ENCODE measurements at regions not wholly inside any gene's neighbourhood (a gene's known extent, or its start where the extent isn't known, plus 50 kb on each side); places are given as distances from the start of the nearest gene placed in this dataset.

DNA sequence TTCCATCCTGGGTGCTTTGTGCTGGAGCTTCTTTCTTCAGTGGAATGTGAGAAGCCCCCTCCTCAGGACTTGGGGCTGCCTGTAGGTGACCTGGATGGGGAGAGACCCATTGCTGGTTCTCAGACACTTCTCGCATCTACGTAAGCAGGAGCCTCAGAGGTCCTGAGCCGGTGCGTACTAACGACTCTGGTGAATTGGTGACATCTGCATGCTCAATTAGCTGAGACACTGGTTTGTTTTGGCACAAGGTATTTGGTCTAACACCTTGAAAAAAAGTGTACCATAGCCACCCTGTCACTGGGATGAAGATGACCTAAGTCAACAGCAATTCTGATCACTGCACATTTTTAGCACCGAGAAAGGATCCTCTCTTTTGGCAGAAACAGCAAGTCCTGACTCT, 57.7 kb downstream of the LRRC30 start:
- DNase-seq (ENCODE audit: low spot score), result no peak

DNA sequence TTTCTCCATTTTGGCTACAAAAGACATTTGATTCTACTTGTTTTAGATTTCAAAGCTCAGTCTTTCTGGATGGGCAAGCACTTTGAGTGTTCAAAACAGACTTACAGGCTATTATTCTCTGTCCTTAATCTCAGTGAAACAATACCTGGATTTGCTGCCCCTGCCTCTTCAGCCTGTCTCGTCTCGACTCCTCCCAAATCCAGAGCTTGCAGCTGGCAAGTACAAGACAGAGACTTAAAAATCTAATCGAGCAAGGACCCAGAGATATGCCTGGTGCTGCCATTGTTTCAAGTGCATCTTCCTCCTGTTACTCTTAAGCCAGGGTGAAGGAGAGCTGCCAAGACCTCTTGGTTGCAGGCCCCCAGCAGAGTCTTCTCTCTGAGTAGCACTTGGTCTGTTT, 59.2 kb downstream of the LRRC30 start:
- DNase-seq (ENCODE audit: low spot score), result no peak

DNA sequence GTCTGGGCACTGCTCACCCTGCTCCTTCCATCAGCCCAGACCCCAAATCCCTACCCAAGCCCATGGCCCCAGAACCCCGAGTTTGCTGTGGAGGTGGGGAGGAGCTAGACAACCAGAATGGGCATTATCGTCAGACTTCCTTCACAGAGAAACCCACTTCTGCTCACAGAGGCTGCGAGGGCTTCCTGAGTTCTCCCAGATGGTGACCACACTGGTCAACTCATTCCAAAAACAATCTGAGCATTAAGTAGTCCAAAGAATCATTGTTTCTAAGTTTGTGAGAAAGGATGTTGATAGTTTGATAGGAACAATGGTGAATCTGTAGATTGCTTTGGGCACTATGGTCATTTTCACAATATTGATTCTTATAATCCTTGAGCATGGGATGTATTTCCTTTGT, 60.2 kb downstream of the LRRC30 start:
- no peak for DNase-seq (ENCODE audit: low spot score)

DNA sequence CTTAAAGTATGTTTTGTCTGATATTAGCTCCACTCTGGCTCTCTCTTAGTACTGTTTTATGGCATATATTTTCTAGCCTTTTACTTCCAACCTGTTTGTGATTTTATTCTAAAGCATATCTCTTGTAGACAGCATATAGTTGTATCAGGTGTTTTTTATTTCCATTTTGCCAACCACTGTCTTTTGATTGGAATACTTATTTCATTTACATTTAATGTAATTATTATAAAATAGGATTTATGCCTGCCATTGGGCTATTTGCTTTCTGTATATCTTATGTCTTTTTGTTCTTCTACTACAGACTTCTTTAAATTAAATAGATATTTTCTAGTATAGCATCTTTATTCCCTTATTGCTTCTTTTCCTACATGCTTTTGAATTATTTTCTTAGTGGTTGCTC, 67.3 kb downstream of the LRRC30 start:
- DNase-seq (ENCODE audit: low spot score), result no peak

DNA sequence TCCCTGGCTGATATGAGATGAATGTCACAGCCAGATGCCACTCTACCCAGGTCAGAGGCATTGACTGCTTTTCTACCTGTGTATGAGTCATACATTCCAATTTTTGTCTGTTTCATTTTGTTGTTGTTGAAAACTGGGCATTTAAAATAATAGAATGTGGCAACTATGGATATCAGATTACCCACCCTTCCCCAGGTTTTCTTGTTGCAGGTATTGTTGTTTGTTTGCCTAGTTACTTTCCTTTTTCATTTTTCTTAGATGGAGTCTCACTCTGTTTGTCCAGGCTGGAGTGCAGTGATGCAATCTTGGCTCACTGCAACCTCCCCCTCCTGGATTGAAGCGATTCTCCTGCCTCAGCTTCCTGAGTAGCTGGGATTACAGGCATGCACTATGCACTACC, 70.2 kb downstream of the LRRC30 start:
- no peak for DNase-seq (ENCODE audit: low spot score)

DNA sequence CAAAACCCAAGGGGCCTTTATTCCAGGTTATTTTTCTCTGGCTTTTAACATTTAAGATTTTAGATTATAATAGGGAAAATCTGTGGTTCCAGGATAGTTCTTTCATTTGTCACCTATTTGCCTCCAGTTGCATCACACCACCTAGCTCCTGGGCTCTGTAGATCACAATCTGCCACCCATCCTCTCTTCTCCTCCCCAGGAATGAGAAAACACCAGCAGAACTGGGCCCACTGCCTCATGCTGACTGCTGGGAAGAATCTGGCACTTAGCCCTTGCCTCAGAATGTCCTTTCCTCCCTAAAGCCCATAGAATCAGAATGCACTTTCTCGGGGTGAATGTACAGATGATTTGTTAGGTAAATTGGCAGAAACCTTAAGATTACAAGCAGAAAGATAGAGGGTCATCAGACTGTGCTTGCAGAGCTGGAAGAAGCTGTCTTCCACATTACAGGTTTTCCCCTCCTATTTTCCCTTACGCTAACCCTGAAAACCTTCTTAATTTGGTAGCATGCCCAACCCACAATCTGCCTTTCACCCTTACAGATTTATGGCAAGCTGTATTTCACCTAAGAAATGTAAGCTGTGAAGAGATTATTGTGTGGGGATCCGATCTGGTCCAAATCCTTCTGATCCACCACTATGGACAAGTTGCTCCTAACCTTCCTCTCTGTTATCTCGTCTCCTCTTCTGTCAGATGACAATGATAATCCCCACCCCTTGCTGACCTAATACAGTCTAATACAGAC, 72.6 kb downstream of the LRRC30 start:
- no peak for DNase-seq (ENCODE audit: low spot score)

DNA sequence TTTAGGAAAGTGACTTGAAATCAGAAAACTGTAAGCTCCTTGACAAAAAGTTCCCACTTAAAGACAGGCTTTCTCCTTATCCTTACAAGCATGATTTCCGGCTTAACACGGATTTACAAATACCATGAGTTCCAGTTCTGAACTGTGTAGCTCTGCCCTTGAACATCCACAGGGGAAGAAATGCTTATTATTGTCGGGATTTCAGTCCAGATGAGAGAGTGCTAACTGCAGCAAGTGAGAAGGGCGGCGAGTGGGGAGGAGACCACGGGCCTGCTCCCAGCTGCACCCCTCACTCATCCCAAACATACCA, 73.1 kb downstream of the LRRC30 start:
- no peak for DNase-seq (ENCODE audit: low spot score)

DNA sequence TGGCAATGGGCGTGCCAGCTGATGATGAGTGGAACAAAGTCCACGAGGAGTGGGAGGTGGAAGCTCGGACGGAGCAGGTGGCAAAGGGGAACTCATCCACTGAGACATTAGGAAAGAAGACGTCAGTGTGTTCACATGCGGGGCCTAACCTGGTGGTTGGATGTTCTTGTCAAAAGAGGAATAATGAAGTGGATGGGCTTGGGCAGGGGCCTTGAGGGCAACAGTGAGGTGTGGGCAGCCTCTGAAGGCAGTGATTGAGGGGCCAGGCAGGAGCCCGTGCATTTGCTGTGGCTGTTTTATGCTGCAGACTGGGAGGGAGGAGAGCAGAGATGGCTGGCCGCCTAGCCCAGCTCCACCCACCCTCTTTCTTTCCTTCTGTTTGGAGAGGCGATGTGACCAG, 74.5 kb downstream of the LRRC30 start:
- no peak for DNase-seq (ENCODE audit: low spot score)

DNA sequence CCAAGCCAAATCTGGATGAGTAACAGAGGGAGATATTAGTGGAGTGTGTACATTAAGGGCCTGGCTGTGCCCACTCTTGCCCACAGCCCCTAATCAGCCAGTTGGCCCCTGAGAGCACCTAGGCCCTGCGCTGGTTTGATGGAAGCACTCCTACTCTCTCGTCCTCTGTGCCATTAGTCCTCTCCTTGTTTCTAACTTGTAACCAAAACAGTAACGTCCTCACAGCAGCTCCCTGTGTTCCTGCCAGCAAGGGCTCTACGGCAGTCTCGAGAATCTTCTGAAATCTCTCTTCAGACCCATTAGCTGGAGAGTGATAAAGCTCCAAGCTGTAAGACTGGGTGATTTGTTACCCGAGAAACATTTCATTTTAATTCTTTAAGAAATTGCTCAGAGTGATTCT, 76.1 kb downstream of the LRRC30 start:
- DNase-seq (ENCODE audit: low spot score), result no peak

DNA sequence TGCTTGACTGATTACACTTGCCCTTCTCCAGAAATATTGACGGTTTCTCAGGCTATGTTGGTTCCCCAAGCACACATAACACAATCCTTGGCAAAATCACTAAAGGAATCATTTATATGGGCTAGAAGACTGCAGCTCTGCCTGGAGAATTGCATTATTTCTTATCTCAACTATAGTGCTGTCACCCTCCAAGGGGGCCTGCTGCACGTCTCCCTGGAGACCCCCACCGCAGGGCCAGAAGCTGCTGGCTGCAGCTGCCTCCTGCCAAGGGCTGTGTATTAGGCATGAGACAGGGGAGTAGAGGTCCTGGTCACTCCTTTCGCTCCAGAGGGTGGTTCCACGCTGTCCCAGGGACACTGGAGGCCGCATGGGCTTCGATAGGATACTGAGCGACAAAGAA, 76.6 kb downstream of the LRRC30 start:
- no peak for DNase-seq (ENCODE audit: low spot score)

DNA sequence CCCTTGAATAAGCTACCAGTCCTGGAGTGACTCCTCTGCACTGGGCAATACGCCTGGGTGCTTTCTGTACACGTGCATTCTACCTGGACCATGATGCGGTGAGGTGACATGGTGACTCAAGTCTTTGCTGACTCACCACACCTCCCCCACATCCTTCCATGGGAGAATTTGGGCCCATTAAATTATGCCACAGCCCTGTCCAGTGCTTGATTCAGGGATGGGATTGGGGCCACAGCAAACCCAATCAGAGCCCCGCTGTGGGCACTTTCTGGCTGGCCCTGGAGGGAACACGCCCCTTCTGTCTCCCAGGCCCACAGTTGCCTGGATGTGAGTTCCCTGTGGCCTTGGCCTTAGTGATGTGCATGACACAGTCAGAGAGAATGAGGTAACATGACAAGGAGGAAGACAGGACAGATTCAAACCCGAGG, 86.9 kb downstream of the LRRC30 start:
- no peak for DNase-seq (ENCODE audit: low spot score)

DNA sequence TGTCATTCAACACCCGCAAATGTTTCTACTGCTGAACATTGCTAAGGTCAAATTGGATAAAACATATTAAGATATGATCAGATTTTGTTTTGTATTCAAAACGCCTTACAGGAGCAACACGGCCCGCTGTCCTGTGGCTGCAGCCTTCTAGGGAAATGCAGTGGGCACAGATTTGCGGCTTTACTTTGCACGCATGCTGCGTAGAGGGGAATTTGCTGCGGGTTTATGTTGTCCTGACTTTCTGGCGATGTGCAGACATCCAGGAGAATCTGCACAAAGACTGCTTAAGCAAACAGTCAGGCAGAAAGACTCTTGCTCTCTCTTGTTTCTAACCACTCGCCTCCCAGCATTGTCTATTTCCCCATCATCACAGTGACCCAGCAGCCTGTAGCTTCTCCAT, 88.3 kb downstream of the LRRC30 start:
- DNase-seq (ENCODE audit: low spot score), result no peak

DNA sequence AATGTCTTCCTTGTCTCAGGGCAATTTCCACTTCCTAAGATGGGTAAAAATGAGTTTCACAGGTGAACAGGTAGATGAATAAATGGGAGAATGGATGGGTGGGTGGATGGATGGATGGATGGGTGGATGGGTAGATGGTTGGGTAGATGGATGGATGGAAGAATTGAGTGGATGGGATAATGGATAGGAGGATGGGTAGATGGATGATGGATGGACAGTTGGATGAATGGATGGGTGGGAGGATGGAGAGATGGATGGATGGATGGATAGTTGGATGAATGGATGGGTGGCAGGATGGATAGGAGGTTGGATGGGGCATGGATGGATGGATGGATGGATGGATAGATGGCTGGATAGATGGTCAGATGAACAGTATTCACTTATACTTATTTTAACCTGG, 90.9 kb downstream of the LRRC30 start:
- no peak for DNase-seq (ENCODE audit: low spot score)

DNA sequence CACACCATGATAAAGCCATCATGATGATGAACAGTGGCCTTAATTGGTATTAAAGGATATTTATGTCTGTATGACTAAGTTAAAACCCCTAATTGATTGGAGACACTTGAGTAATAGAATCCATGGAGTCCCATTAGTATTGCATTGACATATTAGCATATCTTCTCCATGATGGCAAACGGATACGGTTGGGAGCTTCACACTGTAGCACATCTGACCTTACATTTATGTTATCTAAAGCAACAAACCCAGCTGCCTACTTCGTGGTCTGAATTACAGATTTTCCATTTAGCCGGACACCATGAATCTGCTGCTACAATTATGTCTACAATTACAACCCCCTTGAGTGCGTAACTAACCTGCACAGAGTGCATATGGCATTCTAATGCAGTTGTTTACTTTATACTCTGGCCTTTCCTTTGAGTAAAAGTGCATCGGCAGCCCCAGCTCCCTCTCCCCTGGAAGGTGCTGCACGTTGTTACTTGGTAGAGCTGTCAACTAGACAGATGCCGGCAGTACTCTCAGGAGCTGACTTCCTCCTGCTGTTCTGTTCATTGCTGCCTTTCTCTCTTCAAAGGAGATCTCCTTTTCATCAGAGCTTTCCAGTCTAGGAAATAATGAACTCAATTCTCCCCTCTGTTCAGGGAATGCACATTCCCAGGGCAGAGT, 92.1 kb downstream of the LRRC30 start:
- no peak for DNase-seq (ENCODE audit: low spot score)

DNA sequence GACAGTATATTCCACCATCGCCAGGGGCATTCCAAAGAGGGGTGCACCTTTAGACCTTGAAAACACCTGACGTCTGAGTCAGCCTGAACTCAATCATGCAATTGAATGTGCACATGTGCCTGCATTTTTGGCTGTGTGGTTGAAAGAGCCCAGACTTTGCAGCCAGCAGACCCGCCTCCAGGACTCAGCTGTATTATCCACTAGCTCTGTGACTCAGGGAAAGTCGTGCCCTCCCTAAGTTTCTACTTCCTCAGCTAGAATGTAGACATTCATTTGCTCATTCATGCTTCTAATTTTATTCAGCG, 94.2 kb downstream of the LRRC30 start:
- DNase-seq (ENCODE audit: low spot score), result no peak

DNA sequence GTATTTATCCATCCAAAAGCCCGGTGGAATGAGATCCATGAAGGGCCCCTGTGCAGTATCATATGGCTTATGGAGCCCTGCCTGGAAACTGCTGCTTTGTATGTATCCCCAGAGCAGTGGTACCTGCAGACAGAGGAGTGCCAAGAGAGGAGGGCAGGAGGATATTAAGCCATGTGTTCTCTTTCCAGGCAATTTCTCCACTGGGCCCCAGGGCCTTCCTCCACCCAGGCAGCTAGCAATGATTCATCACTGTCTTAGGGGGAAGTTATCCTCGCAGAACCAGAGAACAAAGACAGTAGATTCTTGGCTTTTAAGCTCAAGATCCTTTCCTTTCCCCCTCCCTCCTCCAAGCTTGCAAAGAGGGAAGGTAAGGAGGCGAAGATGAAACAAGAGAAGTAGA, 98.1 kb downstream of the LRRC30 start:
- DNase-seq (ENCODE audit: low spot score), result no peak

DNA sequence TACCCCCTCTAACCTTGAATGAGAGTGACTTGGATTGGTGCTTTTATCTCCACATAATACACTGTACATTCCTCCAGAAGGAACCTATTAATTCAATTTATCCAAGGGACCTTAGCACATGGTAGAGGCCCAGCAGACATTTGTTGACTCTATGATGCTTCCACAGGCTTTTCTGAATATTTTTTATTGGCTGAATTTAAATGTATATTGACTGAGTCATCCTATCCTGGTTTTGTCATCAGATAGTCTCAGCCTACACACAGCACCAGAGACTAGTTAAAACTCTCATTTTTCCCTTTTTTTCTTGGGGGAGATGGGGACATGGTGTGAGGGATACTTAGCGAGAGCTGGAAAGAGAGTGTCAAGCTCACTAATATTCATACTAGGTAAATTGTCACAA, 101.6 kb downstream of the LRRC30 start:
- no peak for DNase-seq (ENCODE audit: low spot score)

DNA sequence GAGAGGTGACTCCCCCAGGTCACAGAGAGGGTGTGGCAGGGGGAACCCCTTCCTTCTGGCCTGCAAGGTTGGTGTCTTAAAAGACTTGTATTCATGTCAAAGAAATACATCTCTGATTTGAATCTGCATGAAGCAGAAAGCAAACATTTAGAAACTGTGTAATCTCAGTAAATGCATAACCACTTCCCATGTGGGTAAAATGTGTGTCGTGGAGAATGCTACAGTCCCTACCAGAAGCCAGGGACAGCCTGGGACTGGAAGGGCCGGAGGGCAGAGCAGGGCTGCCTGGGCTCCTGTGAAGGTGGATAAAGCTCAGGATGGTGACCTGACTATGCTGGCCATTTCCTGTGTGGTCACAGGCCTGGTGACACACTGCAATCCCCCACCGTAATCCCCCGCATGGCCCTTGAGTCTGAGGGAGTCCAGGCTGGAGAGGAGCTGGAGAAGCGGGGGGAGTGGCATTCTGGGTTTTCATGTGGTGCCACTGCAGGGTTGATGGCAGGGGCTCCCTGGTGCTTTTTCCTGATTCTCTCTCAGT, 102.2 kb downstream of the LRRC30 start:
- no peak for DNase-seq (ENCODE audit: low spot score)

DNA sequence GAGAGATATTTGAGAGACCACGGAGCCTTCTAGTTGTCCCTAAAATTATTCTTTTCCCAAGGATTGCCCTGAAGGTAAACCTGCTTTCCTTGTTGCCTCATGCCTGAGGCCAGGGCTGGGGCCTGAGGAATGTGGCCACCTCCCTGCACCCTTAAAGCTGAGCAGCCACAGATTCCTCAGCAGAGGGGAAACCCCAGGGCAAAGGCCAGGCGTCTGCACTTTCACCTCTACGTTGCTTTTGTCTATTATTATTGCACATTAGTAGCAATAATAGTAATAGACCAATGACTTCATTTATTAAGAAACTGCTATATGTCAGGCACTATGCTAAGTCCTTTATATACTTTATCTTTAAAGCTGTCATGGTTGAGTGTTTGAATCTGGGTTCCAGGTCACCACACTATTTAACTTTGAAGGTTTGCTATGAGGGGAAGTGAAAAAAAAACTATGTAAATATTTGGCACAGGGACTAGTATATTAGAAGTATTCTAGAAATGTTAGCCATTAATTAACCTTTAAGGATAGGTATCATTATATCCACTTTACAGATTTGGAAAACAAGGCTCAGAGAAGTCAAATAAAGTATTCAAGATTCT, 104.2 kb downstream of the LRRC30 start:
- DNase-seq (ENCODE audit: low spot score), result no peak

DNA sequence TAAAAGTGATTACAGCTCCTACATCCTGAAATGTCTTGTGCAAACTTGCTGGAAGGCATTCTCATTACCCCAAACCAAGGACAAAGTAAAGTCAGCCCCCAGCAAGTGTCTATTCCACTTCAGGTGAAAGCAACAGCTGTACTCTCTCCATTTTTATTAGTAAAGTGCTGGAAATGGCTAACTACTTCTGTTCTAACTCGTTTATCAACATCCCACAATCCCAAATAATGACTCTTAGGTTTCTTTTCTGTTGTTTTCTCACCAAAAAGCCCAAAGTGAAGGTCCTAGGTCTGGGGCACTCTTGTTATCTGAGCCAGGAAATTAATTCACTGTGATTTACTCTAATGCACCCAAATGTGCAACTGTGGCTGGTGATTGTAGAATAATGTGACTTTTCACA, 105.7 kb downstream of the LRRC30 start:
- no peak for DNase-seq (ENCODE audit: low spot score)

DNA sequence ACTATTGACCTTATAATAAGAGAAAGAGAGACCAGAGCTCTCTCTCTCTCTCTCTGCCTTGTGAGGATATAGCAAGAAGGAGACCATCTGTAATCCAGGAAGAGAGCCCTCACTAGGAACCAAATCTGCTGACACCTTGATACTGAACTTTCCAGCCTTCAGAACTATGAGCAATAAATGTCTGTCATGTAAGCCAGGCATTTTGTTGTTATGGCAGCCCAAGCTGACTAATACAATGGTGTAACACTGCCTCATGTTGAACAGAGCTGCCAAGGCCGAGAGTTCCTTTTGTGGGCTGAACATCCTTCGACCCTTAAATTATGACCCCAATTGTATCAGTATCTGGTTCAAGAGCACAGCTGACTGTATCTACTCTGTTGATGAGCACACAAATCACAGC, 108.0 kb downstream of the LRRC30 start:
- no peak for DNase-seq (ENCODE audit: low spot score)

DNA sequence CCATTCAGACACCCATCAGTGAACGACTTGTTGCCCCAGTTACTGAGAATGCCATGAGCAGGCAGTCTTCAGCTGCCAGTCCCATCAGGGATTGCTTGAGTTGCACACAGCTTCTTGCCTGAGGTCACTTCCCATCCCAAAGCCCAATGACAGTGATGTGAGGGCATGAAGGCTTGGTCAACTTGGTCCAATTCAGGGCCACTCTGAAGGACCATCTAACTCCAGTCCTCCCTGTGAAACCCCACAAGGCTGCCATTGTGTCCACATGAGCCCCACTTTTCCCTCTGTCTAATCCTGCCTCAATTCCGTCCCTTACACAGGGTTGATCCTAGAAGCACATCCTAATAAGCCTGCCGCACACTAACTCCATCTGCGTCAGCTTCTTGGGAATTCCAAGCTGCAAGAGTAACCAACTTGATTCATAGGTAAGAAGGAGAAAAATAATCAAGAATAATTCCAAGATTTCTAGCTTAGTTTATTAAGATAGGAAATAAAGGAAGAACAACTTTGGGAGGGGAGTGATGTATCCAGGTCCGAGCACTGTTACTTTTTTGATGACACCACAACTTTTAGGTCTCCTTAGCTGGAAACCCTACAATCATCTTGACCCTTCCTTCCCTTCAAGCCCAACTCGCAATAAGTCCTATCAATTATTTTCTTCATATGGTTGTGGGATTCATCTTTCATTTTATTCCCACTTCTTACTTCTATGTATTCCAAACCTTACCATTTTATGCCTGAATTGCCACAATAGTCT, 110.9 kb downstream of the LRRC30 start:
- no peak for DNase-seq (ENCODE audit: low spot score)

Measured in AG20443 (cell line).